Peyer's patch (tissue), 4 donors: ENCODE measurements at regions not wholly inside any gene's neighbourhood (a gene's known extent, or its start where the extent isn't known, plus 50 kb on each side); places are given as distances from the start of the nearest gene placed in this dataset.

Experiments used
- CTCF ChIP-seq, 6 experiments: fragments of 450-650 bp in 4 of 6; fragments of 200-600 bp in 2 of 6; sonication (generic) in 1 of 6; IDR thresholded peaks; one replicate each; pipeline ENCODE4 v1.5.1; 2017 to 2019; ENCODE audit warnings: antibody characterized with exemption in 6 of 6, mild to moderate bottlenecking in 3 of 6, moderate library complexity in 1 of 6
- POLR2A ChIP-seq, 2 donors: fragments of 450-650 bp; IDR thresholded peaks; one replicate each; pipeline ENCODE4 v1.5.1; 2017; ENCODE audit warnings: antibody characterized with exemption in 2 of 2, mild to moderate bottlenecking in 2 of 2, moderate library complexity in 2 of 2

- TF ChIP-seq CTCF (IDR thresholded peaks at IDR 0.05) (no peak), POLR2A (IDR thresholded peaks at IDR 0.05) (no peak)
These were observed 627.2 kb downstream of the ZIC1 start for GRCh38 chr3:148036331-148036876.
